HEK293T (cell line): ENCODE measurements at regions not wholly inside any gene's neighbourhood (a gene's known extent, or its start where the extent isn't known, plus 50 kb on each side); places are given as distances from the start of the nearest gene placed in this dataset.

Experiments
- BHLHE40 ChIP-seq: fragments of 450-650 bp; IDR thresholded peaks from 2 replicates; pipeline ENCODE4 v1.6.1; 2016; ENCODE audit warnings: mild to moderate bottlenecking, moderate library complexity, borderline replicate concordance
- ELF4 ChIP-seq: fragments of 450-650 bp; IDR thresholded peaks from 2 replicates; pipeline ENCODE4 v1.6.1; 2017; ENCODE audit warnings: antibody characterized with exemption
- FOXA1 ChIP-seq: fragments of 450-650 bp; IDR thresholded peaks from 2 replicates; pipeline ENCODE4 v1.6.1; 2016; ENCODE audit warnings: mild to moderate bottlenecking
- FOXM1 ChIP-seq: fragments of 450-650 bp; IDR thresholded peaks from 2 replicates; pipeline ENCODE4 v1.6.1; 2017; ENCODE audit warnings: mild to moderate bottlenecking, borderline replicate concordance
- HDGF ChIP-seq: fragments of 450-650 bp; IDR thresholded peaks from 2 replicates; pipeline ENCODE4 v1.6.1; 2017; ENCODE audit warnings: antibody characterized with exemption, borderline replicate concordance
- L3MBTL2 ChIP-seq: fragments of 450-650 bp; conservative IDR thresholded peaks from 2 replicates; pipeline ENCODE4 v1.6.1; 2016; ENCODE audit warnings: mild to moderate bottlenecking
- PKNOX1 ChIP-seq: fragments of 450-650 bp; IDR thresholded peaks from 2 replicates; pipeline ENCODE4 v1.6.1; 2016

GRCh38 chr18:27311114-27311513, 126.0 kb upstream of the CHST9 start:
- TF ChIP-seq L3MBTL2 = no peak
- no peak for TF ChIP-seq PKNOX1
- no peak for TF ChIP-seq FOXA1
- no peak for TF ChIP-seq BHLHE40
- TF ChIP-seq HDGF = no peak
- TF ChIP-seq ELF4 = no peak
- no peak for TF ChIP-seq FOXM1
